ENCODE measurements at regions not wholly inside any gene's neighbourhood (a gene's known extent, or its start where the extent isn't known, plus 50 kb on each side); places are given as distances from the start of the nearest gene placed in this dataset.

DNA sequence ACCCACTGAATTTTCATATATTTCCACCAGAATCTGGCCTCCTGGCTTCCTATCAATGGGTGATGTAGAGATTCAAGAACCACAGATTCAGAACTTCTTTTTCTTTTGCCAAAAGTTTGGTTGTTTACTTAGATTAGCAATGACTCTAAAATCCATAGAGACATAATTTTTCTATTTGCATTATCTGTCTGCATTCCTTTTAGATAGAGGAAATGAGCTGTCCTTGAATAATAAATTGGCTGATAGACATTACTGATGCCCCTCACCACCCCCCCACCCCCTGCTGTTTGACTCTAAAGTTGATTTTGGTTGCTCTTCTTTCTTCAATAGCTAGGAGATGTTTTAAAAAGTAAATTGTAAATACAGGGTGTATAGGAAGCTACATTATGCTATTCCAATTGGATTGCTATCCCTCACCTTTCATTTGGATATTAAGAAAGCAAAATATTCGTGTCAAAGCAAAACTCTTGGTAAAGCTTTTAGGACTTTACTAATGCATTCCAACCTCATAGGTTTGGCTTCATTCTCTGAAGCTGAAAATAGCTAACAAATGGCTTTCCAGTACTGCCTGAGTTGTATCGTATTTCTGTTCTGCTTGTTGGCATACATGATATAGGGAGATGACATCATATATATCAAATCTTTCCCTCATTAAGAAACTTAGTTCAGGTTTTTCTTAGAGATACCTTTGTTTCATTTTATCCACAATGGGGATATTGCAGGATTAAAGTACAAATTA is 606.0 kb downstream of the ARL4A start:
- TF ChIP-seq, protein P1, sequence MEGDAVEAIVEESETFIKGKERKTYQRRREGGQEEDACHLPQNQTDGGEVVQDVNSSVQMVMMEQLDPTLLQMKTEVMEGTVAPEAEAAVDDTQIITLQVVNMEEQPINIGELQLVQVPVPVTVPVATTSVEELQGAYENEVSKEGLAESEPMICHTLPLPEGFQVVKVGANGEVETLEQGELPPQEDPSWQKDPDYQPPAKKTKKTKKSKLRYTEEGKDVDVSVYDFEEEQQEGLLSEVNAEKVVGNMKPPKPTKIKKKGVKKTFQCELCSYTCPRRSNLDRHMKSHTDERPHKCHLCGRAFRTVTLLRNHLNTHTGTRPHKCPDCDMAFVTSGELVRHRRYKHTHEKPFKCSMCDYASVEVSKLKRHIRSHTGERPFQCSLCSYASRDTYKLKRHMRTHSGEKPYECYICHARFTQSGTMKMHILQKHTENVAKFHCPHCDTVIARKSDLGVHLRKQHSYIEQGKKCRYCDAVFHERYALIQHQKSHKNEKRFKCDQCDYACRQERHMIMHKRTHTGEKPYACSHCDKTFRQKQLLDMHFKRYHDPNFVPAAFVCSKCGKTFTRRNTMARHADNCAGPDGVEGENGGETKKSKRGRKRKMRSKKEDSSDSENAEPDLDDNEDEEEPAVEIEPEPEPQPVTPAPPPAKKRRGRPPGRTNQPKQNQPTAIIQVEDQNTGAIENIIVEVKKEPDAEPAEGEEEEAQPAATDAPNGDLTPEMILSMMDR (IDR thresholded peaks at IDR 0.05; ENCODE audit: insufficient read depth, low read length, poor library complexity, severe bottlenecking): no peak
- no peak for TF ChIP-seq EZH2phosphoT487 (conservative IDR thresholded peaks at IDR 0.05; ENCODE audit: low read length)

All from SU-DHL-6 (cell line).